HG03575 (cell line): ENCODE measurements at regions not wholly inside any gene's neighbourhood (a gene's known extent, or its start where the extent isn't known, plus 50 kb on each side); places are given as distances from the start of the nearest gene placed in this dataset.

Source experiments
- ATAC-seq: cut with Tn5 transposase; IDR thresholded peaks from one replicate; pipeline ENCODE4 v1.9.1; 2021; ENCODE audit not compliant: unreplicated experiment, insufficient number of reproducible peaks, low FRiP score; ENCODE audit errors: extremely low read depth

GRCh38 chr2:58645017-58645416, 403.9 kb upstream of the FANCL start:
- no peak for ATAC-seq

GRCh38 chr2:58644451-58644850, 403.3 kb upstream of the FANCL start:
- no peak for ATAC-seq

GRCh38 chr2:58641001-58641400, 399.9 kb upstream of the FANCL start:
- ATAC-seq: no peak

GRCh38 chr2:58640042-58640441, 398.9 kb upstream of the FANCL start:
- no peak for ATAC-seq

GRCh38 chr2:58638256-58638805, 397.2 kb upstream of the FANCL start:
- ATAC-seq: no peak

- no peak for ATAC-seq
These were observed 395.7 kb upstream of the FANCL start for GRCh38 chr2:58636872-58637271.

GRCh38 chr2:58635801-58636375, 394.8 kb upstream of the FANCL start:
- no peak for ATAC-seq

- no peak for ATAC-seq
These were observed 393.7 kb upstream of the FANCL start for GRCh38 chr2:58634653-58635370.

- no peak for ATAC-seq
These were observed 392.7 kb upstream of the FANCL start for GRCh38 chr2:58633613-58634365.

- no peak for ATAC-seq
These were observed 390.9 kb upstream of the FANCL start for GRCh38 chr2:58631986-58632385.

GRCh38 chr2:58629545-58630119, 388.5 kb upstream of the FANCL start:
- ATAC-seq: no peak

GRCh38 chr2:58620896-58621295, 379.8 kb upstream of the FANCL start:
- ATAC-seq: no peak

- no peak for ATAC-seq
These were observed 379.0 kb upstream of the FANCL start for GRCh38 chr2:58620093-58620492.

GRCh38 chr2:58616961-58617360, 375.8 kb upstream of the FANCL start:
- ATAC-seq: no peak

GRCh38 chr2:58614219-58614618, 373.1 kb upstream of the FANCL start:
- no peak for ATAC-seq

GRCh38 chr2:58612973-58613372, 371.8 kb upstream of the FANCL start:
- ATAC-seq: no peak

- no peak for ATAC-seq
These were observed 368.2 kb upstream of the FANCL start for GRCh38 chr2:58609326-58609725.

GRCh38 chr2:58608146-58608545, 367.0 kb upstream of the FANCL start:
- ATAC-seq: no peak

GRCh38 chr2:58607448-58607847, 366.3 kb upstream of the FANCL start:
- ATAC-seq: no peak

GRCh38 chr2:58606799-58607198, 365.7 kb upstream of the FANCL start:
- no peak for ATAC-seq
